PC-9 (cell line): ENCODE measurements at regions not wholly inside any gene's neighbourhood (a gene's known extent, or its start where the extent isn't known, plus 50 kb on each side); places are given as distances from the start of the nearest gene placed in this dataset.

Experiments used
- BruUV-seq: library from RNA; stranded (reverse); fragments of 400-500 nt; replicated peaks from 2 replicates; lab custom pipeline; 2021; lab: Mats Ljungman, UMichigan
- CTCF ChIA-PET: fragments of 300-600 bp; sonication (Branson Sonifier 250); formaldehyde crosslinking; loops from one replicate; lab custom pipeline; 2022; ENCODE audit warnings: antibody characterized with exemption; lab: Charles Lee
- POLR2A ChIA-PET: fragments of 300-600 bp; sonication (Branson Sonifier 250); formaldehyde crosslinking; loops from one replicate; lab custom pipeline; 2022; ENCODE audit warnings: antibody characterized with exemption; ENCODE audit not compliant: unreplicated experiment; lab: Charles Lee
- DNase-seq, 2 experiments: peaks; one replicate each; pipeline versions ENCODE4 v3.0.0 to v3.0.0-alpha.2; 2015 to 2022; ENCODE audit warnings: mixed read lengths in 1 of 2
- H2AFZ ChIP-seq: fragments of 200-600 bp; sonication (generic); 2 replicates; pipeline ENCODE4 v1.8.1; 2017; ENCODE audit warnings: antibody characterized with exemption
- H3F3A ChIP-seq: fragments of 200-600 bp; sonication (generic); 2 replicates; pipeline ENCODE4 v1.8.1; 2017; ENCODE audit warnings: antibody characterized with exemption, mild to moderate bottlenecking, low read depth; ENCODE audit not compliant: insufficient read depth
- H3K27ac ChIP-seq: fragments of 200-600 bp; sonication (generic); 2 replicates; pipeline ENCODE4 v1.6.1; 2016; ENCODE audit warnings: mixed run types
- H3K27me3 ChIP-seq: fragments of 200-600 bp; sonication (generic); 2 replicates; pipeline ENCODE4 v1.6.1; 2016; ENCODE audit warnings: low read depth, mixed run types; ENCODE audit not compliant: insufficient read depth
- H3K36me3 ChIP-seq: fragments of 200-600 bp; sonication (generic); 2 replicates; pipeline ENCODE4 v1.6.1; 2016; ENCODE audit warnings: low read depth, mixed run types
- H3K4me1 ChIP-seq: fragments of 200-600 bp; sonication (generic); replicated peaks from 2 replicates; pipeline ENCODE4 v1.6.1; 2016; ENCODE audit warnings: mixed run types; ENCODE audit not compliant: insufficient read depth
- H3K4me2 ChIP-seq: fragments of 200-600 bp; sonication (generic); 2 replicates; pipeline ENCODE4 v1.6.1; 2017; ENCODE audit warnings: mixed run types
- H3K4me3 ChIP-seq: fragments of 200-600 bp; sonication (generic); 2 replicates; pipeline ENCODE4 v1.6.1; 2016; ENCODE audit warnings: mixed run types
- H3K79me2 ChIP-seq: fragments of 200-600 bp; sonication (generic); 2 replicates; pipeline ENCODE4 v1.6.1; 2017; ENCODE audit warnings: low read depth, mixed run types
- H3K9me2 ChIP-seq: fragments of 200-600 bp; sonication (generic); 2 replicates; pipeline ENCODE4 v1.8.1; 2017; ENCODE audit warnings: mild to moderate bottlenecking; ENCODE audit not compliant: insufficient read depth
- H3K9me3 ChIP-seq: fragments of 200-600 bp; sonication (generic); 2 replicates; pipeline ENCODE4 v1.8.1; 2016; ENCODE audit warnings: low read depth; ENCODE audit not compliant: insufficient read depth
- H4K20me1 ChIP-seq: fragments of 200-600 bp; sonication (generic); 2 replicates; pipeline ENCODE4 v1.8.1; 2017; ENCODE audit not compliant: insufficient read depth
- CTCF ChIP-seq: fragments of 200-600 bp; sonication (generic); conservative IDR thresholded peaks from 2 replicates; pipeline ENCODE4 v1.6.1; 2017; ENCODE audit warnings: mixed run types, antibody characterized with exemption, mild to moderate bottlenecking, moderate library complexity
- EZH2 ChIP-seq: fragments of 200-600 bp; sonication (generic); IDR thresholded peaks from 2 replicates; pipeline ENCODE4 v1.8.0; 2017; ENCODE audit warnings: antibody characterized with exemption, low read depth
- intact Hi-C: fragments of 100-400 bp; cut with micrococcal nuclease; formaldehyde crosslinking; loops from one replicate; pipeline ENCODE4 v1.10.0; 2022; ENCODE audit not compliant: unreplicated experiment

GRCh38 chr11:116085031-116085635 is 580.9 kb upstream of the CADM1 start:
- intact Hi-C loops, result no loop called here
- BruUV-seq, result no TSS peak
- no peaks in the 10 kb centered on the region for H3K9me2 ChIP-seq
- H3K9me3 ChIP-seq, result no peaks in the 10 kb centered on the region
- H3K79me2 ChIP-seq, result no peaks in the 10 kb centered on the region
- no peaks in the 10 kb centered on the region for H3K36me3 ChIP-seq
- ChIA-PET POLR2A (no interaction called here), CTCF (no interaction called here)
- no peak overlapping the region for H3K4me3 ChIP-seq
- no peak overlapping the region for H2AFZ ChIP-seq
- H4K20me1 ChIP-seq, result peaks cover 2% of the 10 kb centered on the region; the same call in 1 of the 2 replicates
- H3K27ac ChIP-seq, result no peak overlapping the region
- no peaks in the 10 kb centered on the region for H3F3A ChIP-seq
- TF ChIP-seq EZH2 (no peak), CTCF (no peak)
- no peak for DNase-seq
- peaks cover 37% of the 10 kb centered on the region for H3K27me3 ChIP-seq
- no peak overlapping the region for H3K4me2 ChIP-seq
- no peaks in the 10 kb centered on the region for H3K4me1 ChIP-seq

GRCh38 chr11:116084511-116084910 is 580.3 kb upstream of the CADM1 start:
- ChIA-PET CTCF (no interaction called here), POLR2A (interaction anchor here (0.5 kb wide), 1 partner anchor 20 kb away, joined by 3 read pairs; no protein-coding TSS in a partner anchor)
- no peak overlapping the region for H3K4me2 ChIP-seq
- no TSS peak for BruUV-seq
- H3K27ac ChIP-seq, result no peak overlapping the region
- no peak overlapping the region for H2AFZ ChIP-seq
- H3K4me1 ChIP-seq, result no peaks in the 10 kb centered on the region
- no peaks in the 10 kb centered on the region for H3F3A ChIP-seq
- H3K4me3 ChIP-seq, result no peak overlapping the region
- intact Hi-C loops, result no loop called here
- TF ChIP-seq CTCF (no peak), EZH2 (no peak)
- no peaks in the 10 kb centered on the region for H3K9me2 ChIP-seq
- H3K9me3 ChIP-seq, result no peaks in the 10 kb centered on the region
- H3K27me3 ChIP-seq, result peaks cover 37% of the 10 kb centered on the region
- DNase-seq, result no peak
- no peaks in the 10 kb centered on the region for H3K79me2 ChIP-seq
- H4K20me1 ChIP-seq, result peaks cover 2% of the 10 kb centered on the region; the same call in 1 of the 2 replicates
- H3K36me3 ChIP-seq, result no peaks in the 10 kb centered on the region

GRCh38 chr11:116082256-116082655 is 578.0 kb upstream of the CADM1 start:
- Histone ChIP-seq H3K9me2 (no peaks in the 10 kb centered on the region), H3K4me2 (no peak overlapping the region), H4K20me1 (peaks cover 2% of the 10 kb centered on the region; the same call in 1 of the 2 replicates), H3K4me3 (no peak overlapping the region), H3K27ac (no peak overlapping the region), H2AFZ (no peak overlapping the region), H3K4me1 (no peaks in the 10 kb centered on the region), H3F3A (no peaks in the 10 kb centered on the region), H3K27me3 (peaks cover 37% of the 10 kb centered on the region), H3K36me3 (no peaks in the 10 kb centered on the region), H3K79me2 (no peaks in the 10 kb centered on the region), H3K9me3 (no peaks in the 10 kb centered on the region)
- DNase-seq, result no peak
- TF ChIP-seq CTCF (no peak), EZH2 (no peak)
- POLR2A ChIA-PET, result no interaction called here
- intact Hi-C loops, result no loop called here
- BruUV-seq, result no TSS peak
- CTCF ChIA-PET, result no interaction called here
